HG03571 (cell line): ENCODE measurements at regions not wholly inside any gene's neighbourhood (a gene's known extent, or its start where the extent isn't known, plus 50 kb on each side); places are given as distances from the start of the nearest gene placed in this dataset.
"Not testable (repeated sequence)": the region's sequence is repeated elsewhere in the genome, so short reads cannot be mapped to it uniquely, and the experiment has no call there.

Experiments
- ATAC-seq: cut with Tn5 transposase; IDR thresholded peaks from one replicate; pipeline ENCODE4 v1.9.1; 2021; ENCODE audit not compliant: unreplicated experiment

GRCh38 chr6:119527231-119527578 lies 177.6 kb upstream of the MAN1A1 start:
- no peak for ATAC-seq

- ATAC-seq: no peak
Measured at GRCh38 chr6:119526561-119527230, 177.1 kb upstream of the MAN1A1 start.

GRCh38 chr6:119524410-119524809 lies 174.8 kb upstream of the MAN1A1 start:
- ATAC-seq: no peak

GRCh38 chr6:119523556-119523955 lies 174.0 kb upstream of the MAN1A1 start:
- no peak for ATAC-seq

- no peak for ATAC-seq
Measured at GRCh38 chr6:119521251-119521650, 171.7 kb upstream of the MAN1A1 start.

GRCh38 chr6:119517428-119517827 lies 167.9 kb upstream of the MAN1A1 start:
- ATAC-seq: no peak

GRCh38 chr6:119514345-119514744 lies 164.8 kb upstream of the MAN1A1 start:
- ATAC-seq: no peak

- no peak for ATAC-seq
Measured at GRCh38 chr6:119511024-119511423, 161.5 kb upstream of the MAN1A1 start.

- ATAC-seq: no peak
Measured at GRCh38 chr6:119510246-119510645, 160.7 kb upstream of the MAN1A1 start.

- no peak for ATAC-seq
Measured at GRCh38 chr6:119506631-119507174, 157.1 kb upstream of the MAN1A1 start.

GRCh38 chr6:119501798-119502483 lies 152.4 kb upstream of the MAN1A1 start:
- ATAC-seq: peak; percentile 89

GRCh38 chr6:119499797-119500196 lies 150.2 kb upstream of the MAN1A1 start:
- no peak for ATAC-seq

- ATAC-seq: no peak
Measured at GRCh38 chr6:119497988-119498727, 148.6 kb upstream of the MAN1A1 start.

- ATAC-seq: no peak
Measured at GRCh38 chr6:119495230-119495683, 145.7 kb upstream of the MAN1A1 start.

- no peak for ATAC-seq
Measured at GRCh38 chr6:119493980-119494379, 144.4 kb upstream of the MAN1A1 start.

GRCh38 chr6:119491112-119491511 lies 141.6 kb upstream of the MAN1A1 start:
- not testable (repeated sequence) for ATAC-seq

- ATAC-seq: not testable (repeated sequence)
Measured at GRCh38 chr6:119490050-119490449, 140.5 kb upstream of the MAN1A1 start.

GRCh38 chr6:119484598-119484997 lies 135.0 kb upstream of the MAN1A1 start:
- ATAC-seq: no peak

GRCh38 chr6:119483908-119484307 lies 134.3 kb upstream of the MAN1A1 start:
- ATAC-seq: no peak

- ATAC-seq: no peak
Measured at GRCh38 chr6:119482850-119483285, 133.3 kb upstream of the MAN1A1 start.

- ATAC-seq: no peak
Measured at GRCh38 chr6:119481976-119482375, 132.4 kb upstream of the MAN1A1 start.
